A549 (cell line): ENCODE measurements at regions not wholly inside any gene's neighbourhood (a gene's known extent, or its start where the extent isn't known, plus 50 kb on each side); places are given as distances from the start of the nearest gene placed in this dataset.

Experiments used
- ATAC-seq, 2 experiments: fragments of 200-7000 bp in 1 of 2; fragments of >200 bp in 1 of 2; cut with Nextera tagmentation in 1 of 2; cut with Tn5 transposase in 1 of 2; 3 replicates each; pipeline versions ENCODE4 v1.8.0 to v1.9.1; 2018 to 2020; ENCODE audit warnings: mild to moderate bottlenecking in 1 of 2, moderate library complexity in 1 of 2
- CTCF ChIA-PET: fragments of 300-600 bp; sonication (Branson Sonifier 250); formaldehyde crosslinking; extraction: SDS; loops from one replicate; lab custom pipeline; 2021; ENCODE audit warnings: antibody characterized with exemption, inconsistent platforms; lab: Yijun Ruan, JAX
- POLR2A ChIA-PET: fragments of 350-600 bp; formaldehyde crosslinking; extraction: SDS; loops from one replicate; lab custom pipeline; 2021; ENCODE audit warnings: antibody characterized with exemption, inconsistent platforms; lab: Yijun Ruan, JAX
- DNase-seq, 2 experiments: peaks; one replicate each; pipeline versions ENCODE4 v3.0.0 to v3.0.0-alpha.2; 2011 to 2016; ENCODE audit warnings: low read depth in 1 of 2, low spot score in 1 of 2
- FAIRE-seq: peaks from 2 replicates; lab custom pipeline; 2011; peaks lifted over from hg19 to GRCh38; lab: Jason Lieb, UNC
- H3K27ac ChIP-seq, 2 experiments: fragments of >200 bp; sonication (Bioruptor Twin); formaldehyde crosslinking; 3 replicates each; pipeline ENCODE4 v1.5.1; 2016 to 2017
- H3K4me1 ChIP-seq: fragments of >200 bp; sonication (Bioruptor Twin); formaldehyde crosslinking; 3 replicates; pipeline ENCODE4 v1.6.1; 2016
- H3K4me2 ChIP-seq: fragments of >200 bp; sonication (Bioruptor Twin); formaldehyde crosslinking; 3 replicates; pipeline ENCODE4 v1.6.1; 2016
- H3K4me3 ChIP-seq: fragments of >200 bp; sonication (Bioruptor Twin); formaldehyde crosslinking; 3 replicates; pipeline ENCODE4 v1.5.1; 2016
- H3K9me3 ChIP-seq: fragments of >200 bp; sonication (Bioruptor Twin); formaldehyde crosslinking; 3 replicates; pipeline ENCODE4 v1.6.1; 2016
- CBX8 ChIP-seq: fragments of 200-600 bp; sonication (generic); IDR thresholded peaks from 2 replicates; pipeline ENCODE4 v1.6.1; 2016
- CHD4 ChIP-seq: fragments of 200-600 bp; sonication (generic); IDR thresholded peaks from 2 replicates; pipeline ENCODE4 v1.6.1; 2016; ENCODE audit warnings: antibody characterized with exemption, mild to moderate bottlenecking, borderline replicate concordance
- EHMT2 ChIP-seq: fragments of 200-600 bp; sonication (generic); IDR thresholded peaks from 2 replicates; pipeline ENCODE4 v1.6.1; 2016; ENCODE audit warnings: antibody characterized with exemption, low read depth, mild to moderate bottlenecking, moderate library complexity
- ESRRA ChIP-seq: fragments of 150-350 bp; IDR thresholded peaks from 2 replicates; pipeline ENCODE4 v1.6.1; 2014; ENCODE audit warnings: mild to moderate bottlenecking, low read length, borderline replicate concordance
- FOSL2 ChIP-seq, 2 experiments: fragments of 450-650 bp in 1 of 2; fragments of >200 bp in 1 of 2; sonication (Bioruptor Twin) in 1 of 2; formaldehyde crosslinking; IDR thresholded peaks; 2 replicates each; pipeline versions ENCODE4 v1.5.0 to v1.6.1; 2016 to 2020; ENCODE audit warnings: mild to moderate bottlenecking in 1 of 2, moderate library complexity in 1 of 2
- FOXS1 ChIP-seq: fragments of 250-450 bp; sonication (Bioruptor Pico); IDR thresholded peaks from 2 replicates; pipeline ENCODE4 v1.5.0; 2020; ENCODE audit warnings: mild to moderate bottlenecking, moderate library complexity
- GATA3 ChIP-seq: IDR thresholded peaks from 2 replicates; pipeline ENCODE4 v1.6.1; 2012; ENCODE audit warnings: borderline replicate concordance
- HOXA7 ChIP-seq: fragments of 250-450 bp; sonication (Bioruptor Pico); IDR thresholded peaks from 2 replicates; pipeline ENCODE4 v1.5.0; 2020; ENCODE audit warnings: mild to moderate bottlenecking, moderate library complexity
- HOXB13 ChIP-seq: fragments of 250-450 bp; sonication (Bioruptor Pico); IDR thresholded peaks from 2 replicates; pipeline ENCODE4 v1.5.0; 2020; ENCODE audit warnings: low read depth, mild to moderate bottlenecking, moderate library complexity
- HOXB5 ChIP-seq: fragments of 250-450 bp; sonication (Bioruptor Pico); IDR thresholded peaks from 2 replicates; pipeline ENCODE4 v1.5.0; 2020; ENCODE audit warnings: mild to moderate bottlenecking, moderate library complexity
- JUN ChIP-seq, 2 experiments: fragments of >200 bp; sonication (Bioruptor Twin); formaldehyde crosslinking; IDR thresholded peaks; 2 replicates in 1 of 2; 3 replicates in 1 of 2; pipeline ENCODE4 v1.6.1; 2016 to 2017
- KDM1A ChIP-seq: fragments of 200-600 bp; sonication (generic); IDR thresholded peaks from 2 replicates; pipeline ENCODE4 v1.6.1; 2016; ENCODE audit warnings: low read depth, mild to moderate bottlenecking
- KDM5A ChIP-seq: fragments of 200-600 bp; sonication (generic); IDR thresholded peaks from 2 replicates; pipeline ENCODE4 v1.6.1; 2016; ENCODE audit warnings: antibody characterized with exemption, mild to moderate bottlenecking
- MYC ChIP-seq: IDR thresholded peaks from 2 replicates; pipeline ENCODE4 v1.6.1; 2012; ENCODE audit warnings: mild to moderate bottlenecking, inconsistent platforms, low read length, improper control_type of control experiment, borderline replicate concordance
- NR3C1 ChIP-seq: fragments of >200 bp; sonication (Bioruptor Twin); formaldehyde crosslinking; IDR thresholded peaks from 3 replicates; pipeline ENCODE4 v1.6.1; 2017
- PHF8 ChIP-seq: fragments of 200-600 bp; sonication (generic); IDR thresholded peaks from 2 replicates; pipeline ENCODE4 v1.6.1; 2016; ENCODE audit warnings: low read depth, mild to moderate bottlenecking, antibody characterized with exemption, moderate library complexity, borderline replicate concordance
- RARB ChIP-seq: fragments of 250-450 bp; sonication (Bioruptor Pico); IDR thresholded peaks from 2 replicates; pipeline ENCODE4 v1.8.0; 2021; ENCODE audit warnings: mild to moderate bottlenecking, moderate library complexity
- RFX5 ChIP-seq: fragments of 450-650 bp; IDR thresholded peaks from 2 replicates; pipeline ENCODE4 v1.7.1; 2014; ENCODE audit warnings: antibody characterized with exemption, mild to moderate bottlenecking, moderate library complexity
- RNF2 ChIP-seq: fragments of 200-600 bp; sonication (generic); IDR thresholded peaks from 2 replicates; pipeline ENCODE4 v1.6.1; 2016; ENCODE audit warnings: low read depth, mild to moderate bottlenecking, antibody characterized with exemption, moderate library complexity, borderline replicate concordance
- SMC3 ChIP-seq: fragments of >200 bp; sonication (Bioruptor Twin); formaldehyde crosslinking; IDR thresholded peaks from 3 replicates; pipeline ENCODE4 v1.6.1; 2018; ENCODE audit warnings: inconsistent platforms
- SREBF2 ChIP-seq: fragments of 450-650 bp; IDR thresholded peaks from 2 replicates; pipeline ENCODE4 v1.6.1; 2014; ENCODE audit warnings: mild to moderate bottlenecking, moderate library complexity
- TFCP2L1 ChIP-seq: fragments of 250-450 bp; sonication (Bioruptor Pico); IDR thresholded peaks from 2 replicates; pipeline ENCODE4 v1.5.0; 2021; ENCODE audit warnings: mild to moderate bottlenecking
- TP53 ChIP-seq: fragments of 250-450 bp; sonication (Bioruptor Pico); IDR thresholded peaks from 2 replicates; pipeline ENCODE4 v1.5.0; 2021; ENCODE audit warnings: mild to moderate bottlenecking, moderate library complexity
- ZFP36 ChIP-seq: fragments of 450-650 bp; IDR thresholded peaks from 2 replicates; pipeline ENCODE4 v1.6.1; 2014; ENCODE audit warnings: borderline replicate concordance; ENCODE audit not compliant: partially characterized antibody
- ZSCAN20 ChIP-seq: fragments of 250-450 bp; sonication (Bioruptor Pico); IDR thresholded peaks from 2 replicates; pipeline ENCODE4 v1.8.0; 2022; ENCODE audit warnings: mild to moderate bottlenecking, moderate library complexity
- WGBS: methylation state at CpG from one replicate; pipeline ENCODE4 v1.1.6; 2017; ENCODE audit errors: missing lambda C conversion rate; 5-methylcytosine and 5-hydroxymethylcytosine counted together
- TF ChIP-seq, protein P1 (sequence below): fragments of 250-450 bp; sonication (Bioruptor Pico); IDR thresholded peaks from 2 replicates; pipeline ENCODE4 v1.5.0; 2021; ENCODE audit warnings: mild to moderate bottlenecking, moderate library complexity, borderline replicate concordance
- TF ChIP-seq, protein P2 (sequence below): IDR thresholded peaks from 2 replicates; pipeline ENCODE4 v1.6.1; 2012
- TF ChIP-seq, protein P3 (sequence below): fragments of 450-650 bp; IDR thresholded peaks from 2 replicates; pipeline ENCODE4 v1.6.1; 2014; ENCODE audit warnings: antibody characterized with exemption
- TF ChIP-seq, protein P4 (sequence below): fragments of 150-350 bp; IDR thresholded peaks from 2 replicates; pipeline ENCODE4 v1.6.1; 2014; ENCODE audit warnings: low read depth, mild to moderate bottlenecking, low read length

DNA sequence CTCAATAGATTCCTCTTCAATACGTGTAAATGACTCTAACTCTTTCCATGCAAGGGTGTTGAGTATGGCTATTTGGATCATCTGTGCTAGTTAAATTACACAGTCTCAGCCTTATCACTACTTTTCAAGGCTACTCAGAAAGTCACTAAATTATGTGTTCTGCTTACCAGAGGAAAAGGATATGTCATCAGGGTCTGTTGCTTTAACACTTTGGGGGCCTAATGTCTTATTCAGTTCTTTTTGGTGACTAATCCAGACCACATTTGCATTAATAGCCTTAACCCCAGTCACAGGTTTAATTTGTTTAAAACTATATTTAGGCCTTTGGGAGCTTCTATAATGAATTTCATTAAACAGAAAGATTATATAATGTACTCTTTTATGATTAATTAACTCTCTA, 649.3 kb downstream of the RPS29 start:
- H3K4me1 ChIP-seq, result no peaks in the 10 kb centered on the region
- no peak overlapping the region for H3K4me2 ChIP-seq
- FAIRE-seq (no peak), ATAC-seq (no peak), DNase-seq (no peak)
- no peaks in the 10 kb centered on the region for H3K9me3 ChIP-seq
- ChIA-PET CTCF (no interaction called here), POLR2A (no interaction called here)
- 0% methylated on average over 1 of the region's 1 CpG for WGBS
- H3K4me3 ChIP-seq, result no peak overlapping the region
- TF ChIP-seq JUN (IDR thresholded peaks at IDR 0.05) (no peak), HOXA7 (CRISPR knock-in tag) (no peak), RNF2 (no peak), RARB (no peak), SREBF2 (no peak), MYC (no peak), KDM5A (no peak), TP53 (no peak), EHMT2 (no peak), NR3C1 (no peak), FOSL2 (IDR thresholded peaks at IDR 0.05) (no peak), FOSL2 (CRISPR knock-in tag; IDR thresholded peaks at IDR 0.05) (no peak), HOXB13 (CRISPR knock-in tag) (no peak), KDM1A (no peak), TFCP2L1 (CRISPR knock-in tag) (no peak), ZFP36 (no peak)
- TF ChIP-seq, protein P1, sequence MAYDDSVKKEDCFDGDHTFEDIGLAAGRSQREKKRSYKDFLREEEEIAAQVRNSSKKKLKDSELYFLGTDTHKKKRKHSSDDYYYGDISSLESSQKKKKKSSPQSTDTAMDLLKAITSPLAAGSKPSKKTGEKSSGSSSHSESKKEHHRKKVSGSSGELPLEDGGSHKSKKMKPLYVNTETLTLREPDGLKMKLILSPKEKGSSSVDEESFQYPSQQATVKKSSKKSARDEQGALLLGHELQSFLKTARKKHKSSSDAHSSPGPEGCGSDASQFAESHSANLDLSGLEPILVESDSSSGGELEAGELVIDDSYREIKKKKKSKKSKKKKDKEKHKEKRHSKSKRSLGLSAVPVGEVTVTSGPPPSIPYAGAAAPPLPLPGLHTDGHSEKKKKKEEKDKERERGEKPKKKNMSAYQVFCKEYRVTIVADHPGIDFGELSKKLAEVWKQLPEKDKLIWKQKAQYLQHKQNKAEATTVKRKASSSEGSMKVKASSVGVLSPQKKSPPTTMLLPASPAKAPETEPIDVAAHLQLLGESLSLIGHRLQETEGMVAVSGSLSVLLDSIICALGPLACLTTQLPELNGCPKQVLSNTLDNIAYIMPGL (CRISPR knock-in tag), result no peak
- H3K27ac ChIP-seq, result no peak overlapping the region

DNA sequence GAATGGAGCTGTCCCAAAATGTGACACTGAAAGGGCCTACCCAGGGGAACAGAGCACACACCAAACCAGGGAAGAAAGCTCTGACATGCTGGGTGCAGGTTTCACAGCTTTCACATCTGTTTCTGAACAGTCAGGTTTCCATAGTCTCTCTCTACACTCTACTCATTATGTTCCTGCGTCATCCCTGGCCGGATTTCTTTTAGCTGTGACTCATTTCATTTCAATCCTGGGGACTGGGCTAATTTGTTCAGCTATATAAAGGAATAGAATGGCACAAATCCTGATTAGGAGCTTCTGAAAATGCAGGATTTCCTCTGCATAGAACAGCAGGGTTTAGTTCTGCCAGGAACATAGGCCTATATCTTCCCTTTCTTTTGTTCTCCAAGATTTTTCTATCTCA, 649.8 kb downstream of the RPS29 start:
- Histone ChIP-seq H3K27ac (no peak overlapping the region), H3K4me1 (no peaks in the 10 kb centered on the region), H3K9me3 (no peaks in the 10 kb centered on the region), H3K4me3 (no peak overlapping the region), H3K4me2 (no peak overlapping the region)
- FAIRE-seq (no peak), DNase-seq (no peak), ATAC-seq (no peak)
- 0% methylated on average over 2 of the region's 2 CpGs for WGBS
- TF ChIP-seq CBX8, result no peak
- TF ChIP-seq ZSCAN20 (CRISPR knock-in tag), result no peak
- no peak for TF ChIP-seq RFX5
- no peak for TF ChIP-seq TFCP2L1 (CRISPR knock-in tag)
- no peak for TF ChIP-seq ESRRA
- TF ChIP-seq, protein P2, sequence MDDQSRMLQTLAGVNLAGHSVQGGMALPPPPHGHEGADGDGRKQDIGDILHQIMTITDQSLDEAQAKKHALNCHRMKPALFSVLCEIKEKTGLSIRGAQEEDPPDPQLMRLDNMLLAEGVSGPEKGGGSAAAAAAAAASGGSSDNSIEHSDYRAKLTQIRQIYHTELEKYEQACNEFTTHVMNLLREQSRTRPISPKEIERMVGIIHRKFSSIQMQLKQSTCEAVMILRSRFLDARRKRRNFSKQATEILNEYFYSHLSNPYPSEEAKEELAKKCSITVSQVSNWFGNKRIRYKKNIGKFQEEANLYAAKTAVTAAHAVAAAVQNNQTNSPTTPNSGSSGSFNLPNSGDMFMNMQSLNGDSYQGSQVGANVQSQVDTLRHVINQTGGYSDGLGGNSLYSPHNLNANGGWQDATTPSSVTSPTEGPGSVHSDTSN, result no peak
- TF ChIP-seq HOXB5 (CRISPR knock-in tag), result no peak
- POLR2A ChIA-PET, result no interaction called here
- CTCF ChIA-PET, result no interaction called here

DNA sequence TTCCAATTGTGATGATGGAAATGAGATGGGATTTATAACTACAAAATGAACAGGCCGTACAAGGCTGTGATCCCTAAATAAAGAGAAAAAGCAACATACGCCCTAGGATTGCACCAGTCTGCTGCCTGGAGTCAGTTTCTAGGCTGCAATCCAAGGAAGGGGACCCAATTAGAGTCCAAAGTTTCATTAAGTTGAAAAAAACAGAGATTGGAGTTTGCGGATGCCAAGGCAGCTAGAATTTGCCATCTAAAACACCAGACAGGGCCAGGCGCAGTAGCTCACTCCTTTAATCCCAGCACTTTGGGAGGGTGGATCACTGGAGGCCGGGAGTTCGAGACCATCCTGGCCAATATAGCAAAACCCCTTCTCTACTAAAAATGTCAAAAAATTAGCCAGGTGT, 661.0 kb downstream of the RPS29 start:
- no peaks in the 10 kb centered on the region for H3K4me1 ChIP-seq
- WGBS, result 35% methylated on average over 6 of the region's 6 CpGs
- POLR2A ChIA-PET, result no interaction called here
- H3K4me2 ChIP-seq, result no peak overlapping the region
- H3K4me3 ChIP-seq, result no peak overlapping the region
- DNase-seq (no peak), FAIRE-seq (no peak), ATAC-seq (no peak)
- CTCF ChIA-PET, result no interaction called here
- no peaks in the 10 kb centered on the region for H3K9me3 ChIP-seq
- H3K27ac ChIP-seq, result no peak overlapping the region
- TF ChIP-seq SMC3 (no peak), PHF8 (no peak), FOSL2 (IDR thresholded peaks at IDR 0.05) (no peak), FOSL2 (CRISPR knock-in tag; IDR thresholded peaks at IDR 0.05) (no peak), CHD4 (no peak), MYC (no peak), GATA3 (no peak), FOXS1 (CRISPR knock-in tag) (no peak), RFX5 (no peak), RARB (no peak), HOXB5 (CRISPR knock-in tag) (no peak)
- TF ChIP-seq, protein P3, sequence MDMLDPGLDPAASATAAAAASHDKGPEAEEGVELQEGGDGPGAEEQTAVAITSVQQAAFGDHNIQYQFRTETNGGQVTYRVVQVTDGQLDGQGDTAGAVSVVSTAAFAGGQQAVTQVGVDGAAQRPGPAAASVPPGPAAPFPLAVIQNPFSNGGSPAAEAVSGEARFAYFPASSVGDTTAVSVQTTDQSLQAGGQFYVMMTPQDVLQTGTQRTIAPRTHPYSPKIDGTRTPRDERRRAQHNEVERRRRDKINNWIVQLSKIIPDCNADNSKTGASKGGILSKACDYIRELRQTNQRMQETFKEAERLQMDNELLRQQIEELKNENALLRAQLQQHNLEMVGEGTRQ, result no peak
- TF ChIP-seq, protein P1 (CRISPR knock-in tag), result no peak
- TF ChIP-seq, protein P4, sequence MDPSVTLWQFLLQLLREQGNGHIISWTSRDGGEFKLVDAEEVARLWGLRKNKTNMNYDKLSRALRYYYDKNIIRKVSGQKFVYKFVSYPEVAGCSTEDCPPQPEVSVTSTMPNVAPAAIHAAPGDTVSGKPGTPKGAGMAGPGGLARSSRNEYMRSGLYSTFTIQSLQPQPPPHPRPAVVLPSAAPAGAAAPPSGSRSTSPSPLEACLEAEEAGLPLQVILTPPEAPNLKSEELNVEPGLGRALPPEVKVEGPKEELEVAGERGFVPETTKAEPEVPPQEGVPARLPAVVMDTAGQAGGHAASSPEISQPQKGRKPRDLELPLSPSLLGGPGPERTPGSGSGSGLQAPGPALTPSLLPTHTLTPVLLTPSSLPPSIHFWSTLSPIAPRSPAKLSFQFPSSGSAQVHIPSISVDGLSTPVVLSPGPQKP, result no peak
